ENCODE measurements at regions not wholly inside any gene's neighbourhood (a gene's known extent, or its start where the extent isn't known, plus 50 kb on each side); places are given as distances from the start of the nearest gene placed in this dataset.

- peaks cover 3 to 7% of the 10 kb centered on the region in 2 donors for H3K4me1 ChIP-seq (ENCODE audit: control insufficient read depth in 2 of 2, insufficient read depth in 2 of 2, low read length in 2 of 2)
- Mint-ChIP-seq H3K9me3 (ENCODE audit: insufficient read depth) (no peaks in the 10 kb centered on the region), H3K4me1 (peaks cover 5% of the 10 kb centered on the region), H3K27ac (no peak overlapping the region), H3K27me3 (peaks cover 22% of the 10 kb centered on the region), H3K4me3 (no peak overlapping the region)
- TF ChIP-seq CTCF (IDR thresholded peaks at IDR 0.05): no peak
- no peak for TF ChIP-seq EZH2 (IDR thresholded peaks at IDR 0.05; ENCODE audit: borderline replicate concordance, insufficient read depth, low read depth, low read length, poor library complexity, severe bottlenecking)
- H2AFZ ChIP-seq (ENCODE audit: insufficient read depth, low read depth, low read length, poor library complexity, severe bottlenecking): no peak overlapping the region
- H3K27me3 ChIP-seq (replicated peaks in 1 of 4; ENCODE audit: control extremely low read depth in 1 of 4, control insufficient read depth in 3 of 4, insufficient read depth in 4 of 4, low read length in 3 of 4): peaks cover 0 to 38% (median 6%) of the 10 kb centered on the region in 4 experiments
- H3K27ac ChIP-seq (ENCODE audit: low read length in 2 of 2): no peak overlapping the region
- ChIA-PET CTCF (interaction anchor here (0.9 to 1.0 kb wide), 2 partner anchors 22 to 316 kb away, joined by 3 to 4 read pairs; no protein-coding TSS in a partner anchor), POLR2A (no interaction called here)
- intact Hi-C loops (cut with micrococcal nuclease): no loop called here
- no peaks in the 10 kb centered on the region for H3K79me2 ChIP-seq (ENCODE audit: control insufficient read depth, insufficient read depth, low read length)
- no peak overlapping the region for H3K9ac ChIP-seq (ENCODE audit: low read length)
- no peak overlapping the region for H3K4me3 ChIP-seq (ENCODE audit: control extremely low read depth in 1 of 5, extremely low read depth in 1 of 5, insufficient read depth in 1 of 5, low read depth in 2 of 5, low read length in 4 of 5)
- WGBS (ENCODE audit: insufficient coverage): 68% methylated on average over 6 of the region's 8 CpGs
- H3K9me3 ChIP-seq (ENCODE audit: control extremely low read depth in 1 of 3, control insufficient read depth in 2 of 3, insufficient read depth in 1 of 3, low read length in 2 of 3): no peaks in the 10 kb centered on the region
- no peaks in the 10 kb centered on the region for H4K20me1 ChIP-seq (ENCODE audit: control insufficient read depth, insufficient read depth, low read length, poor library complexity, severe bottlenecking)
- H3K4me2 ChIP-seq (replicated peaks; ENCODE audit: low read depth, low read length, poor library complexity, severe bottlenecking): no peak overlapping the region
- no peak for ATAC-seq (ENCODE audit: low read depth)
- no peak for DNase-seq
- H3K36me3 ChIP-seq (replicated peaks in 1 of 2; ENCODE audit: control extremely low read depth in 1 of 2, control insufficient read depth in 1 of 2, extremely low read depth in 1 of 2, insufficient read depth in 2 of 2, low read length in 1 of 2): no peaks in the 10 kb centered on the region
These were observed 266.2 kb downstream of the FOXD2 start for GRCh38 chr1:47703981-47704596.

GRCh38 chr1:47705517-47706130 is 267.8 kb downstream of the FOXD2 start:
- ChIA-PET CTCF (no interaction called here), POLR2A (no interaction called here)
- H3K36me3 ChIP-seq (replicated peaks in 1 of 2; ENCODE audit: control extremely low read depth in 1 of 2, control insufficient read depth in 1 of 2, extremely low read depth in 1 of 2, insufficient read depth in 2 of 2, low read length in 1 of 2): no peaks in the 10 kb centered on the region
- 58% methylated on average over 2 of the region's 6 CpGs for WGBS (ENCODE audit: insufficient coverage)
- H3K9me3 ChIP-seq (ENCODE audit: control extremely low read depth in 1 of 3, control insufficient read depth in 2 of 3, insufficient read depth in 1 of 3, low read length in 2 of 3): no peaks in the 10 kb centered on the region
- peaks cover 26% of the 10 kb centered on the region for H3K27me3 Mint-ChIP-seq
- peaks cover 13% of the 10 kb centered on the region for H3K4me1 Mint-ChIP-seq
- H3K4me3 ChIP-seq (ENCODE audit: control extremely low read depth in 1 of 5, extremely low read depth in 1 of 5, insufficient read depth in 1 of 5, low read depth in 2 of 5, low read length in 4 of 5): no peak overlapping the region
- DNase-seq (no peak), ATAC-seq (ENCODE audit: low read depth) (no peak)
- no peaks in the 10 kb centered on the region for H3K79me2 ChIP-seq (ENCODE audit: control insufficient read depth, insufficient read depth, low read length)
- H3K9me3 Mint-ChIP-seq (ENCODE audit: insufficient read depth): no peaks in the 10 kb centered on the region
- no peaks in the 10 kb centered on the region for H4K20me1 ChIP-seq (ENCODE audit: control insufficient read depth, insufficient read depth, low read length, poor library complexity, severe bottlenecking)
- H3K9ac ChIP-seq (ENCODE audit: low read length): no peak overlapping the region
- H2AFZ ChIP-seq (ENCODE audit: insufficient read depth, low read depth, low read length, poor library complexity, severe bottlenecking): no peak overlapping the region
- TF ChIP-seq EZH2 (IDR thresholded peaks at IDR 0.05; ENCODE audit: borderline replicate concordance, insufficient read depth, low read depth, low read length, poor library complexity, severe bottlenecking) (no peak), CTCF (IDR thresholded peaks at IDR 0.05) (no peak)
- peaks cover 18 to 21% of the 10 kb centered on the region in 2 donors for H3K4me1 ChIP-seq (ENCODE audit: control insufficient read depth in 2 of 2, insufficient read depth in 2 of 2, low read length in 2 of 2)
- H3K27ac ChIP-seq (ENCODE audit: low read length in 2 of 2): no peak overlapping the region
- H3K4me3 Mint-ChIP-seq: no peak overlapping the region
- no peak overlapping the region for H3K4me2 ChIP-seq (replicated peaks; ENCODE audit: low read depth, low read length, poor library complexity, severe bottlenecking)
- H3K27me3 ChIP-seq (replicated peaks in 1 of 4; ENCODE audit: control extremely low read depth in 1 of 4, control insufficient read depth in 3 of 4, insufficient read depth in 4 of 4, low read length in 3 of 4): peaks cover 0 to 53% (median 16%) of the 10 kb centered on the region in 4 experiments
- intact Hi-C loops (cut with micrococcal nuclease): no loop called here
- H3K27ac Mint-ChIP-seq: no peak overlapping the region

Measured in B cell (primary cell).